GM18511 (cell line): ENCODE measurements at regions not wholly inside any gene's neighbourhood (a gene's known extent, or its start where the extent isn't known, plus 50 kb on each side); places are given as distances from the start of the nearest gene placed in this dataset.
"Not testable (repeated sequence)": the region's sequence is repeated elsewhere in the genome, so short reads cannot be mapped to it uniquely, and the experiment has no call there.

Experiments
- ATAC-seq: cut with Tn5 transposase; IDR thresholded peaks from one replicate; pipeline ENCODE4 v1.9.1; 2021; ENCODE audit warnings: mild to moderate bottlenecking, moderate library complexity; ENCODE audit not compliant: unreplicated experiment

GRCh38 chr2:147615726-147616125 lies 229.1 kb upstream of the ACVR2A start:
- ATAC-seq = no peak

DNA sequence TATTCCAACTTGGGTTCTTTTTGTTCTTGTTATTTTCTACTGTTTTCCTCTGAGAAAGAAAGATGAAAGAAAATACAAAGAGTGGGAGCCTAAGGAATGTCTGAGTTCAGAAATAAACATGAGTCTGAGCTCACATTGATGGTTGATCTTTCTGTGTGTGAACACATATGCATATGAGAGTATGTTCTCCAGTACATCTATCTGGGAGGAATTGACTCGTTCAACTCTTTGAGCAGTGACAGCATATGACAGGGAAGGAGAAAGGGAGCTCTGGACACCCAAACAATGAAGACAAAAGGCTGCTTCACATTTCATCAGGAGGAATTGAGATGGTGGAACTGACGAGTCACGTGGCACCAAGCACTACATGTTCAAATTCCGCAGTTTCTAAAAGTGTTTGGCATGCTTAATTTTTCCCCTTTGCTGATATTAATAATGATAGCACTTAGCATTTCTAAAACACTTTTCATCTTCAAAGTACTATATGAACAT lies 229.8 kb upstream of the ACVR2A start:
- no peak for ATAC-seq

DNA sequence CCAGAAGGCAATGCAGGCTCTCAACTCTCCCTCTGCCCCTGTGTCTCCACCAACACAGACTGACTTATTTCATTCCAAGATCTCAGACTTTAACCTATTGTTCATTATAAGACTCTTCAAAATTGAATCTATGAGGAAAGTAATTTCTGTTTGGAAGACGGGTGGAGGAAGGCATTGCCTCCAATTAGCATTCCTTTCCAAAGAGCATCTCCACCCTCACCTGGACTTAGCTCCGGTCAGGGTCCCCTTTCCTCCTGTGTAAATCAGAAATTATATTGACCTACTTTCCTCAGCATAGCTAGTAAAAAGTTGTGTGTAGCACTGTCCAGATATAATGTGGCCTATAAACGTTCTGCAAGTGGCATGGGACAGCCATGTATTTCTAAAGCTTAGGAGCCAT lies 230.4 kb upstream of the ACVR2A start:
- no peak for ATAC-seq

DNA sequence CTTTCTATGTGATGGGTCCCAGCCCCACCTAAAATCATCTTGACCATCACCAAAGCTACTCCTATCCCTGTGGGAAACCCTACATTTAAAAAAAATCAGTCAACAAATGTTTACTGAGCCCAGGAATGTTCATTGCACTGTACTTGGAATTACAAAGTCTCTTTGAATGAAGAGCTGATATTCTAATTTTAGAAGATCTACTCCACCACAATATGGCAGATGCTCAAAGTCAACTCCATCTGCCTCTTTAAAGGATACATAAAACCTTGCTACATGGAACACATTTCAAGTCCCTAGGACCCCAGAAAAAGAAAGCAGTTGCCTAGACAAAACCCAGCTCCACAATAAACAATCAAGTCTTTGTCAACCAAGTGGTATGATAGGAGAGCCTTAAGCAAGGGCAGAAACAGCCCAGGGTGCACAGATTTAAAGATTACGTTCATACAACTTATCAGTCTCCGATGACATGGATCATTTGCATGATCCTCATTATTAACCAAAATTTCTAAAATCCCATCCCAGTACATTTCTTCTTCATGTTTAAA lies 234.3 kb upstream of the ACVR2A start:
- no peak for ATAC-seq

DNA sequence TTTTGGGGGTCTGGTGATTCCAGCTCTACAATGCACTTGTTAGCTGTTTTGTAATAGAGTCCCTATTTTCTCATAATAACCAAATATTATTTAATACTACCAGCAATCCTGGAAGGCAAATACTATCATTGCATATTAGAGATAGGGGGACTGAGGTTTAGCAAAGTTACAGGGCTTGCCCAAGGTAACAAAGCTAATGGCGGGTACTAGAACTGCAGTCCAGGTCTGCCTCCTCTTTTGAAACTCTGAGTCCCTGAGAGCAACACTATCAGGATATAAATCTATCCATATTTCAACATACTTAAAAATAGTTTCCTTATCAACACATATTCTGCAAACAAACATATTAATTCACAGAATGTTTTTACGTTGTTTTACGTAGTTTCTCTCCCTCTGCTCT lies 235.5 kb upstream of the ACVR2A start:
- no peak for ATAC-seq

GRCh38 chr2:147607379-147607778 lies 237.4 kb upstream of the ACVR2A start:
- no peak for ATAC-seq

GRCh38 chr2:147603876-147604275 lies 241.0 kb upstream of the ACVR2A start:
- no peak for ATAC-seq

- no peak for ATAC-seq
These were observed 241.4 kb upstream of the ACVR2A start for GRCh38 chr2:147603447-147603846.

GRCh38 chr2:147600646-147601045 lies 244.2 kb upstream of the ACVR2A start:
- ATAC-seq = no peak

GRCh38 chr2:147600223-147600622 lies 244.6 kb upstream of the ACVR2A start:
- no peak for ATAC-seq

- no peak for ATAC-seq
These were observed 249.6 kb upstream of the ACVR2A start for GRCh38 chr2:147595200-147595599.

- ATAC-seq = no peak
These were observed 250.8 kb upstream of the ACVR2A start for GRCh38 chr2:147594038-147594437.

DNA sequence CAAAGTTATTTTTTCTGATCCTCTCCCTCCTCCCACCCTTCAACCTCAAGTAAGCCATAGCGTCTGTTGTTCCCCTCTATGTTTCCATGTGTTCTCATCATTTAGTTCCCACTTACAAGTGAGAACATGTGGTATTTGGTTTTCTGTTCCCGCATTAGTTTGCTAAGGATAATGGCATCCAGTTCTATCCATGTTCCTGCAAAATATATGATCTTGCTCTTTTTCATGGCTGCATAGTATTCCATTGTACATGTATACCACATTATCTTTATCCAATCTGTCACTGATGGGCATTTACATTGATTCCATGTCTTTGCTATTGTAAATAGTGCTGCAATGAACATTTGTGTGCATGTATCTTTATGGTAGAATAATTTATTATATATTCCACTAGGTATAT lies 252.0 kb upstream of the ACVR2A start:
- ATAC-seq = not testable (repeated sequence)

DNA sequence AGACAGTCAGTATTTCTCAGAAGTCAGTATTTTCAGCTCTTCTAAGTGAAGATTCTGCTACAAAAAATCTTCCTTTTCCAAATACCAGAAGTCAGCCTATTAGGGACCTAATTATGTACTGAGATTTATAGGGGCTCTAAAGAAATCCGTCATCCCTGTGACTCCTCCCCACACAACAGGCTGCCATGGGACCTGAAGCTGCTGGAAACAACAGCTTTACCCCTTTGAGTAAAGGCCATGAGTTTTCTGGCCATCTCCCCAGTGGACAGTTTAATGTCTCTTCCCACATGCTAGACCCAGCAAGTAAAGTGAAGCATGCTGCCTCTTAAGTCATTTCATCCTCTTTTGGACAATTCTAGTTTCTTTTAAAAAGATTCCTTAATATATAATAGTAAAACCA lies 255.7 kb upstream of the ACVR2A start:
- ATAC-seq = no peak

GRCh38 chr2:147588191-147588590 lies 256.6 kb upstream of the ACVR2A start:
- ATAC-seq = no peak

GRCh38 chr2:147578529-147578928 lies 266.3 kb upstream of the ACVR2A start:
- ATAC-seq = no peak

DNA sequence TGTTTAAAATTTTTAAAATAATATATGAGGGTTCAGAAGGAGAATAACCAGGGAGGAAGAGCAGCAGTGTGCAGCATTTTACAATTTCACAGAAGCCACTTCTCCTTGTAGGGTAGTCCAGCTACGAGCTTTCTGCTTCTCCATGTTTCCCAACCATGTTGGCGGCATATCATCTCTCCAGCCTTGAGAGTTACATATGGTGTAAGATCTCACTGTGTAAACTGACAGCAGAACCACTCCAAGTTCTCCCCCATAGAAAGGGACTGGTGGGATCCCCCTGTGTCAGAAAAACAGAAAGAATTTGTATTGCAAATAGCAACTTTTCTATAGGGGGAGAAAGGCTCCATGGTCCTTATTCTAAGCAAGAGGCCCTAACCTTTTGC lies 266.8 kb upstream of the ACVR2A start:
- ATAC-seq = no peak

DNA sequence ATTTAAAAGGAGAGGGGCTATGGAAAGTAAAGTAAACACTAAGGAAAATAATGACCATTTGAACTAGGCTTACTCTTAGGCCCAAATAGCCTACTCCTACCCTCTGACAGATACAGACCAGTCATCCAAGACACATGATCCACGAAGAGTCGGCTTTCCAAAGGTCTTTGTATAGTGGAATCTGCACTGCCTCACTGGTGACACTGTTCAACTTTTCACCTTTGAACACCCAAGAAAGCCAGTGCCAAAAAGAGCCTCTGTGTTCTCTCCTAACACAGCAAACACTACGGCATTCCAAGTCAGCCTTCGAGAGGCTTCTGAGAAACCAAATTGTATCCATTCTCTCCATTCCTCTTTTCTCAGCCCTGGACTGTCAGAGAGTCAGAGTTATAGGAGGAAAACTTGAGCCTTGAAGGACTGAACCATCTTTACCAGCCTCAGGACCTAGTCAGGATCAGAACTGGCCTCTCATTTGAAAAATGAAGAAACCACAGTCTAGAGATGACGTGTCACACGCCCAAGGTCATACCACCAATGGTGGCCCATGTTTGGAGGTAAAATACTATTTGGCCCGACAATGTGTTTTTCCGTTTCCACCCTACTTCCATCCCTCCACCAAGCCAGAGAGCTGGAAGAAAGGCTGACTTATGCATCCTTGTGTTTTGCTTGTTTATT lies 267.4 kb upstream of the ACVR2A start:
- ATAC-seq = no peak

DNA sequence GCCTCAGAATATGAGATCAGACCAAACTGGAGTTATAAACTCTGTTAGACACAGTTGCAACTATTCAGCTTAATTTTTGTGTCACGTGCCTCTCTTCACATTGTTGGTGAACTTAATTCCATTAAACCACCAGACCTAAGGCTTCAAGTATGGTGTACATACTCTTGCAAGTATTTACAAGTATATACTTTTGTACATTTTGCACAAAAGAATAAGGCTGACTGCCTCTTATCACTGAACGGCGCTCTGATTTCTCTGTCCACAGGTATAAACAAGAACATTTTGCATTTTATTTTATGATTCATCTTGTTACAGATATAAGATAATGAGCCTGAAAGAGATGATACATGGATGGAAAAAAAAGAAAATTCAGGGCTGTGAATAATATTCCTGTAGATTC lies 269.7 kb upstream of the ACVR2A start:
- ATAC-seq = no peak

DNA sequence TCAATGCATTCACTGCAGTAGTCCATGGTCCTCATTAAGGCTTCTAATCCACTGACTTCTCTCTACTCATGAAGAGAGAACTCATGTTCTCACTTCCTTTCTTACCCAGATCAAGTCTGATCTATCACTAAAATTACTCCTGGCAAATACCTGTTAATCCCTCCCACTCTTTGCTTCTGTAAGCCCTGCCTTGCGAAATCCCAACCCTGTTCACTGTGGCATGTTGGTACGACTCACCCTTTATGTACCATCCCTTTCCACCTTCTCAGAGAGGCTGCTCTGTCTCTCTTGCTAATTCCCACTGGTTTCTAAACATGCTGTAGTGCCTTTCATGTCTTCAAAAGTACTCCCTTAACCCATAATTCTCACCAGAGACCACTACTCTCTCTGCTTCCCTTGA lies 272.2 kb upstream of the ACVR2A start:
- ATAC-seq = no peak

DNA sequence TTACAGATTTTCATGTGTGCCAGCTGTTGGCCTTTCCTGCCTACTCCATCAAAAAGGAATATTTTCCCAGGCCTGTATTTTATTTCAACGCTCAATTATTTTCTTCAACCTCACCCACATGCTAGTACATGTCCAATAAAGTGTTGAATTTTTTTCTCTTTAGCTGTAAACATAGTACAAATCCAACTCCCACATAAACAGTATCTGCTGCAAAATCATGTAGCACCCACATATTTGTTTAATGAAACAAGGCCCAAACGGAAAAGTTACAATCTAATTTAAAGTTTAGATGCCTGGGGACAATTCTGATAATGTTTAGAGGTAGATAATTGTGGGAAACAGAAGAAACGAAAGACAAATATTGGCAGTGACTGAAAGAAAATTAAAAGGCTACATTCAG lies 275.4 kb upstream of the ACVR2A start:
- no peak for ATAC-seq

GRCh38 chr2:147568109-147568508 lies 276.7 kb upstream of the ACVR2A start:
- no peak for ATAC-seq

DNA sequence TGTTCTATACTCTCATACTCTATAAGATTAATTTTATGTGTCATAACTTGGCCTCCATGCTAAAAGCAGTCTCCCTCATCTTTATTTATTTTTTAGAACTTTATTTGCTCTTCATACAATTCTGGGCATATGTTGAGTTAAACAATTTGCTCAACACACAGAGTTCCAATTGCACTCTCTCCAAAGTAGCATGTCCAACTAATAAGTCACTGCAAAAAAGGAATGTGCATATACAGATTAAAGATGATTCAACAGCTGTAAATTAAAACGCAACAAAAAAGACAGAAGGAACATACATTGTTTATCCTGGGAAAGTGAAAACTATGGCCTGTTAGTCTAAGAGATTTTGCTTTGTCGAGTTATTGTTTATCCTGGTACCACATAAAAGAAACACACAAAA lies 277.7 kb upstream of the ACVR2A start:
- ATAC-seq = no peak
